ENCODE measurements at regions not wholly inside any gene's neighbourhood (a gene's known extent, or its start where the extent isn't known, plus 50 kb on each side); places are given as distances from the start of the nearest gene placed in this dataset.

DNA sequence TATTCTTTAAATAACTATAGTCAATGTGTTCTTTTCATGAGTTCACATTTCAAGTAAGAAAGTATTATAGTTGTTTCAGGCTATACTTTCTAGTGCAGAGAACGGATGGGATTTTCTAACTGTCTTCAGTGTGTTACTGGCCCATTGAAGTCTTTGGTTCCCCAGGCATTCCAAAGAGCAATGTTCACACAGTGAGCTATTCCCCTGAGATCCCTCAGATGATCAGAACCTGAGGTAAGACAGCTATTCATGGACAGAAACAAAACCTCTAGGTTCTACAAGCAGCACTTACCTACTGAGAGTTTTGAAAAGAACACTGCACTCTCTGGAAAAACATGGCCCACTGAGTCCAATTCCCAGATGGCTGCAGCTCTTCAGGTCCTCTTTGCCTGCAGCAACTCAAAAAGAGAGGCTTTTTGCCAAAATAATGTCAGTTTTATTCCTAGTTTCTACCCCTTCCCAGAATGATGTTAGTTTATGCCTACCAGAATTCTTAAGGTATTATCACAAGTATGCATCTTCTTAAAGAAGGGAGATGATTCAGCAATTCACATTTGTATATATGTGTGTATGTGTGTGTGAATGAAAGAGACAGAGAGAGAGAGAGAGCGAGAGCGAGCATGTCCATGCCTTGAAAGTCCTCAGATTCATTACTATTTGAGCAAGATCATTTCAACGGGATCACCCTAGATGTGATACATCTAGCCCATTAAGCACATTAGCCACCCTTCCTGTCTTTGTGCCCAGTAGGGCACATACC is 146.1 kb downstream of the PDHA2 start:
- no peaks in the 10 kb centered on the region for H3K36me3 Mint-ChIP-seq (ENCODE audit: low read depth)
- H3K4me3 Mint-ChIP-seq: no peak overlapping the region
- no peaks in the 10 kb centered on the region for H3K9me3 Mint-ChIP-seq
- no peaks in the 10 kb centered on the region for H3K27me3 Mint-ChIP-seq (ENCODE audit: low read depth)
- no peak for DNase-seq (ENCODE audit: low read depth, low spot score)
- H3K27ac Mint-ChIP-seq (ENCODE audit: unreplicated experiment): no peak overlapping the region
- TF ChIP-seq, protein P1, sequence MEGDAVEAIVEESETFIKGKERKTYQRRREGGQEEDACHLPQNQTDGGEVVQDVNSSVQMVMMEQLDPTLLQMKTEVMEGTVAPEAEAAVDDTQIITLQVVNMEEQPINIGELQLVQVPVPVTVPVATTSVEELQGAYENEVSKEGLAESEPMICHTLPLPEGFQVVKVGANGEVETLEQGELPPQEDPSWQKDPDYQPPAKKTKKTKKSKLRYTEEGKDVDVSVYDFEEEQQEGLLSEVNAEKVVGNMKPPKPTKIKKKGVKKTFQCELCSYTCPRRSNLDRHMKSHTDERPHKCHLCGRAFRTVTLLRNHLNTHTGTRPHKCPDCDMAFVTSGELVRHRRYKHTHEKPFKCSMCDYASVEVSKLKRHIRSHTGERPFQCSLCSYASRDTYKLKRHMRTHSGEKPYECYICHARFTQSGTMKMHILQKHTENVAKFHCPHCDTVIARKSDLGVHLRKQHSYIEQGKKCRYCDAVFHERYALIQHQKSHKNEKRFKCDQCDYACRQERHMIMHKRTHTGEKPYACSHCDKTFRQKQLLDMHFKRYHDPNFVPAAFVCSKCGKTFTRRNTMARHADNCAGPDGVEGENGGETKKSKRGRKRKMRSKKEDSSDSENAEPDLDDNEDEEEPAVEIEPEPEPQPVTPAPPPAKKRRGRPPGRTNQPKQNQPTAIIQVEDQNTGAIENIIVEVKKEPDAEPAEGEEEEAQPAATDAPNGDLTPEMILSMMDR (conservative IDR thresholded peaks at IDR 0.05): no peak
- H3K4me1 Mint-ChIP-seq: peaks cover 6% of the 10 kb centered on the region

DNA sequence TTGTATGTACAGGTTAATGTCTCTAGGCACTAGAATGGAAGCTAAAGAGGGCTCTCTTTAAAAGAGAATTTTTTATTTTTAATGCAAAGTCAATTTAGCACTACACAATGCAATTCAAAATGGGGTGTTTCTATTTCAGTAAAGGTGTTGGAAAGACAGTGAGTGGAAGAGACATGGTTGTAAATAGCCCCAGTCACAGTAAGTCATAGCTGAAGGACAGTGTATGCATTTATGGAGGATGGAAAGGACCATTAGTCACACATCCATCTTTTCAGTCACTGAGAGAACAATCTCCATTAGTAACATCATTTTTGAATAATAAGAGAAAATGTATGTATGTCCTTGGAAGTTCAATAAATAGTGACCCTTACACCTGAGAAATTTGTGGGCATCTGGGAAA is 148.0 kb downstream of the PDHA2 start:
- no peaks in the 10 kb centered on the region for H3K27me3 Mint-ChIP-seq (ENCODE audit: low read depth)
- H3K4me3 Mint-ChIP-seq: no peak overlapping the region
- no peaks in the 10 kb centered on the region for H3K4me1 Mint-ChIP-seq

DNA sequence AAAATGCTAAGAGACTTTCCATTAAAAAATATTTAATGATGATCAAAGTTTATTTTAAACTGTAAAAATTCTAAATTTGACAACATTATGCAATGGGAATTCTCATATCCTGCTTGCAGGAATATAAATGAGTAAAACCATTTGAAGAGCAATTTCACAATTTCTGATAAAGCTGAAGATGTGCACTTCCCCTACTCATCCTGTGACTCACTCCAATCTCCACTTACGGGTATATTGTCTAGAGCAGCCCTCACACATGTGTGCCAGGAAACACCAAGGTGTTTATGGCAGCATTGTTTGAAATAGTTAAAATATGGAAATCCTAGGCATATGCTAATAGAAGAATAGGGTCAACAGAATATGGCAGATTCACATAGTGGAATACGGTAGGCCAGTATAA is 158.4 kb downstream of the PDHA2 start:
- Mint-ChIP-seq H3K9me3 (peaks cover 6% of the 10 kb centered on the region), H3K4me1 (peaks cover 9% of the 10 kb centered on the region), H3K27me3 (ENCODE audit: low read depth) (no peaks in the 10 kb centered on the region), H3K4me3 (no peak overlapping the region), H3K27ac (ENCODE audit: unreplicated experiment) (no peak overlapping the region), H3K36me3 (ENCODE audit: low read depth) (no peaks in the 10 kb centered on the region)
- DNase-seq (ENCODE audit: low read depth, low spot score): no peak
- TF ChIP-seq, protein P1 (conservative IDR thresholded peaks at IDR 0.05): no peak

More for the DNA sequence above, 148.0 kb downstream of the PDHA2 start:
- H3K36me3 Mint-ChIP-seq (ENCODE audit: low read depth): no peaks in the 10 kb centered on the region
- TF ChIP-seq, protein P1 (conservative IDR thresholded peaks at IDR 0.05): no peak
- DNase-seq (ENCODE audit: low read depth, low spot score): no peak
- no peaks in the 10 kb centered on the region for H3K9me3 Mint-ChIP-seq
- no peak overlapping the region for H3K27ac Mint-ChIP-seq (ENCODE audit: unreplicated experiment)

DNA sequence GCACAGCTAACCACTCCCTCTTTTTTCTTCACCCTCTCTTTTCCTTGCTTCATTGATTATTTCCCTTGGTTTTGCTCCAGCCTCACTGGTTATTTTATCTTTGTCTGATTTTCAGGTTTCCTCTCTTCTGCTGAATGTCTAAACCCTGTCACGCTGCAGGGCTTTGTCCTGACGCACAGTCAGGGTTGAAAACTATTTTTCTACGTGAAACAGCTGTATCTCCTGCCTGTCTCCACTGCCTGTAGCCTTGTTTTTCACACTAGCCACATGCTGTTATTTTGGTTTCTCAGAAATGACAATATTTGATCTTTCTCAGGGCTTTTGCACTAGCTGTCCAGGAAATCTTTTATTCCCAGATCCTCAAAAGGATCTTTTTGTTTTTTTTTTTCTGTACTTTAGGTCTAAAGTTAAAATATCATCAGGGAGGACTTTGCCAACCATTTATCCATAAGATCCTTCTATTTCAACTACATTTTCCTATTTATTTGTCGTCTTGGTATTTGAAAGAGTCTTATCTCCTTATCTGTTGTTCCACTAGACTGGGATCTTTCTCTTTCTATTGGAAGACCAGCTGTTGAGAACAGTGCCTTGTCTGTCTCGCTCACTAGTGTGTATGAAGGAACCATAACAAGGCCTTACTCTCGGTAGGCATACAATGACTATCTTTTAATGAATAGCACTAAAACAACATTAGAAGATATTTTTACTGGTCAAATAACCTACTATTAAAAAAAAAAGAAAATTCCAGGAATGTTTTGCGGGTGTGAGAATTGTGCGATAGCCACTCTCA is 164.3 kb downstream of the PDHA2 start:
- TF ChIP-seq, protein P1 (conservative IDR thresholded peaks at IDR 0.05): no peak
- Mint-ChIP-seq H3K27ac (ENCODE audit: unreplicated experiment) (peak overlapping the region; percentile 93), H3K36me3 (ENCODE audit: low read depth) (no peaks in the 10 kb centered on the region), H3K4me3 (no peak overlapping the region), H3K4me1 (peaks cover 19% of the 10 kb centered on the region), H3K9me3 (peaks cover 3% of the 10 kb centered on the region), H3K27me3 (ENCODE audit: low read depth) (no peaks in the 10 kb centered on the region)
- DNase-seq (ENCODE audit: low read depth, low spot score): no peak

DNA sequence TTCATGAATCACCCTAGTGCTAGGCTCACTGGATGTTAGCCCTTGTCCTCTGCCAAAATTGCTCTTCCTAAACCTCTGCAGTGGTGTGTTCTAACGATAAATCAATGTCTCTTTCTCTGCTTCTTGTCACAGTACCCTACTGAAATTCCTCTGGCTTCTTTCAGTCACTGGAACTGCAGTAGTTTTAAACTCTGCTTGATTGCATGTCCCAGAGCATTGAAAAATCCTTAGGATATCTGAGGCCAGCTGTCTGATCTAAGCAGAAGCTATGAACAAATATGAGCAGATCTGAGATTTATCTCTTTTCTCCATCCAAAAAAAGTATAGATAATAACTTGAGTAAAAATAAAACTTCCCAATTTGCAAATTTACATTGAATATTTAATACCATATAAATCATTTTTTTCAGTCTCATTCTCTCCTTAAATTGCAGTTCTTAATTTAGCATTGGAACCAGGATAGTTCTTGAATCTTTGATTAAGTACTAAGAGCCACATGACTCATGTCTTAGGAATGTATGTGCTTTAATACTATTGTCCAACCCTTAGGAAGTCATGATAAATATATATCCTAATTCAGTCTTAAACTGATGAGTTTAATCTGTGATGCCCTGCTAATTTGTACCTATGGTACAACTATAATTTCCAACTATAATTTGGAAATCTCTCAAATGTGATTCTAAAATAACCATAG is 169.7 kb downstream of the PDHA2 start:
- peaks cover 4% of the 10 kb centered on the region for H3K9me3 Mint-ChIP-seq
- no peak for DNase-seq (ENCODE audit: low read depth, low spot score)
- H3K27me3 Mint-ChIP-seq (ENCODE audit: low read depth): no peaks in the 10 kb centered on the region
- no peak overlapping the region for H3K27ac Mint-ChIP-seq (ENCODE audit: unreplicated experiment)
- TF ChIP-seq, protein P1 (conservative IDR thresholded peaks at IDR 0.05): no peak
- no peaks in the 10 kb centered on the region for H3K36me3 Mint-ChIP-seq (ENCODE audit: low read depth)
- no peaks in the 10 kb centered on the region for H3K4me1 Mint-ChIP-seq
- no peak overlapping the region for H3K4me3 Mint-ChIP-seq

Measured in neural crest cell (in vitro differentiated cells).